ENCODE measurements at regions not wholly inside any gene's neighbourhood (a gene's known extent, or its start where the extent isn't known, plus 50 kb on each side); places are given as distances from the start of the nearest gene placed in this dataset.

- TF ChIP-seq ZNF574 (CRISPR knock-in tag; IDR thresholded peaks at IDR 0.05), result no peak
- no peak for TF ChIP-seq PAWR (CRISPR knock-in tag; IDR thresholded peaks at IDR 0.05; ENCODE audit: borderline replicate concordance)
- no peak for TF ChIP-seq ATM (IDR thresholded peaks at IDR 0.05; ENCODE audit: borderline replicate concordance)
- TF ChIP-seq ARNT (IDR thresholded peaks at IDR 0.05), result no peak
- TF ChIP-seq ZNF7 (CRISPR knock-in tag; IDR thresholded peaks at IDR 0.05), result no peak
- no peak for TF ChIP-seq KDM3A (CRISPR knock-in tag; IDR thresholded peaks at IDR 0.05; ENCODE audit: low read depth)
- no peak for TF ChIP-seq ZNF556 (CRISPR knock-in tag; IDR thresholded peaks at IDR 0.05; ENCODE audit: borderline replicate concordance)
- TF ChIP-seq HDAC1 (CRISPR knock-in tag; IDR thresholded peaks at IDR 0.05), result no peak
- TF ChIP-seq ZNF501 (CRISPR knock-in tag; IDR thresholded peaks at IDR 0.05), result no peak
- no peak for TF ChIP-seq JUND (CRISPR knock-in tag; IDR thresholded peaks at IDR 0.05)
- no peak for TF ChIP-seq ZNF138 (CRISPR knock-in tag; IDR thresholded peaks at IDR 0.05; ENCODE audit: low read depth)
- TF ChIP-seq, protein P1, sequence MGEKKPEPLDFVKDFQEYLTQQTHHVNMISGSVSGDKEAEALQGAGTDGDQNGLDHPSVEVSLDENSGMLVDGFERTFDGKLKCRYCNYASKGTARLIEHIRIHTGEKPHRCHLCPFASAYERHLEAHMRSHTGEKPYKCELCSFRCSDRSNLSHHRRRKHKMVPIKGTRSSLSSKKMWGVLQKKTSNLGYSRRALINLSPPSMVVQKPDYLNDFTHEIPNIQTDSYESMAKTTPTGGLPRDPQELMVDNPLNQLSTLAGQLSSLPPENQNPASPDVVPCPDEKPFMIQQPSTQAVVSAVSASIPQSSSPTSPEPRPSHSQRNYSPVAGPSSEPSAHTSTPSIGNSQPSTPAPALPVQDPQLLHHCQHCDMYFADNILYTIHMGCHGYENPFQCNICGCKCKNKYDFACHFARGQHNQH (CRISPR knock-in tag; IDR thresholded peaks at IDR 0.05), result no peak
- TF ChIP-seq BRD4 (CRISPR knock-in tag; IDR thresholded peaks at IDR 0.05), result no peak
- TF ChIP-seq RAD21 (CRISPR knock-in tag; IDR thresholded peaks at IDR 0.05), result no peak
- no peak for TF ChIP-seq RBM22 (optimal IDR thresholded peaks at IDR 0.05; ENCODE audit: low read length)
- no peak for TF ChIP-seq ZNF460 (CRISPR knock-in tag; IDR thresholded peaks at IDR 0.05; ENCODE audit: borderline replicate concordance)
- TF ChIP-seq SNAPC4 (CRISPR knock-in tag; IDR thresholded peaks at IDR 0.05), result no peak
- TF ChIP-seq FOXC1 (CRISPR knock-in tag; IDR thresholded peaks at IDR 0.05; ENCODE audit: borderline replicate concordance), result no peak
- no peak for TF ChIP-seq SMARCC2 (IDR thresholded peaks at IDR 0.05)
- TF ChIP-seq ZNF83 (CRISPR knock-in tag; IDR thresholded peaks at IDR 0.05; ENCODE audit: borderline replicate concordance), result no peak
- POLR2A ChIA-PET, result no interaction called here
- CTCF ChIA-PET (ENCODE audit: low intra/inter-chr PET ratio, low total read pairs), result no interaction called here
- no peaks in the 10 kb centered on the region for H3K79me2 ChIP-seq (ENCODE audit: insufficient read depth, low read length)
- H3K36me3 ChIP-seq (replicated peaks in 1 of 2; ENCODE audit: control insufficient read depth in 1 of 2, insufficient read depth in 2 of 2, low read length in 2 of 2), result no peaks in the 10 kb centered on the region
- intact Hi-C loops (cut with micrococcal nuclease; ENCODE audit: unreplicated experiment), result no loop called here
- no peak overlapping the region for H2AFZ ChIP-seq (ENCODE audit: low read length)
- DNase-seq (ENCODE audit: low spot score), result no peak
- in situ Hi-C loops (cut with HindIII; ENCODE audit: extremely low pct_ligation_motif_present, low pct_unique_long_range_greater_than_20kb), result no loop called here
- H4K20me1 ChIP-seq (ENCODE audit: insufficient read depth, low read length), result no peaks in the 10 kb centered on the region
- H3K27ac ChIP-seq (ENCODE audit: extremely low read length, insufficient read depth, low read length), result no peak overlapping the region
- no peak overlapping the region for H3K4me2 ChIP-seq (ENCODE audit: low read depth, low read length)
- no peak overlapping the region for H3K4me3 ChIP-seq (replicated peaks in 1 of 3; ENCODE audit: insufficient read depth in 1 of 3, low read depth in 2 of 3, low read length in 3 of 3)
- no peak for ATAC-seq
- BruUV-seq (replicated peaks), result no TSS peak
- no peak overlapping the region for H3K9ac ChIP-seq (ENCODE audit: insufficient read depth, low read depth, low read length)
- FAIRE-seq, result no peak
- peaks cover 72% of the 10 kb centered on the region for H3K9me3 ChIP-seq (ENCODE audit: low read length)
- H3K4me1 ChIP-seq (ENCODE audit: insufficient read depth, low read length), result no peaks in the 10 kb centered on the region
- no peaks in the 10 kb centered on the region for H3K27me3 ChIP-seq (ENCODE audit: control insufficient read depth in 1 of 2, insufficient read depth in 2 of 2, low read length in 2 of 2)
These were observed 88.1 kb upstream of the HTR1A start for GRCh38 chr5:64050296-64050695.

Measured in HepG2 (cell line).